GM23338 (cell line): ENCODE measurements at regions not wholly inside any gene's neighbourhood (a gene's known extent, or its start where the extent isn't known, plus 50 kb on each side); places are given as distances from the start of the nearest gene placed in this dataset.

Experiments used
- ATAC-seq: fragments of 200-7000 bp; cut with Tn5 transposase; 3 replicates; pipeline ENCODE4 v1.9.1; 2020
- DNase-seq: peaks from one replicate; pipeline ENCODE4 v3.0.0-alpha.2; 2015; ENCODE audit warnings: low spot score
- H2AFZ ChIP-seq: fragments of 200-600 bp; sonication (generic); 2 replicates; pipeline ENCODE4 v1.8.0; 2016; ENCODE audit warnings: antibody characterized with exemption, mild to moderate bottlenecking, moderate library complexity
- H3F3A ChIP-seq: fragments of 200-600 bp; sonication (generic); replicated peaks from 2 replicates; pipeline ENCODE4 v1.8.0; 2017; ENCODE audit warnings: antibody characterized with exemption, mixed run types, low read depth
- H3K27ac ChIP-seq: fragments of 200-600 bp; sonication (generic); 2 replicates; pipeline ENCODE4 v1.6.1; 2016; ENCODE audit warnings: low read depth
- H3K27me3 ChIP-seq: fragments of 200-600 bp; sonication (generic); 2 replicates; pipeline ENCODE4 v1.8.0; 2016; ENCODE audit warnings: mild to moderate bottlenecking, mixed run types, moderate library complexity; ENCODE audit not compliant: insufficient read depth
- H3K36me3 ChIP-seq: fragments of 200-600 bp; sonication (generic); 2 replicates; pipeline ENCODE4 v1.8.0; 2016; ENCODE audit warnings: mild to moderate bottlenecking; ENCODE audit not compliant: insufficient read depth
- H3K4me1 ChIP-seq: fragments of 200-600 bp; sonication (generic); 2 replicates; pipeline ENCODE4 v1.8.0; 2016; ENCODE audit warnings: mild to moderate bottlenecking, moderate library complexity; ENCODE audit not compliant: insufficient read depth
- H3K4me2 ChIP-seq: fragments of 200-600 bp; sonication (generic); 2 replicates; pipeline ENCODE4 v1.7.1; 2017; ENCODE audit warnings: mixed run types
- H3K4me3 ChIP-seq: fragments of 200-600 bp; sonication (generic); 2 replicates; pipeline ENCODE4 v1.6.1; 2016; ENCODE audit warnings: mixed run types
- H3K79me2 ChIP-seq: fragments of 200-600 bp; sonication (generic); replicated peaks from 2 replicates; pipeline ENCODE4 v1.8.0; 2017; ENCODE audit warnings: mild to moderate bottlenecking; ENCODE audit not compliant: insufficient read depth
- H3K9me2 ChIP-seq: fragments of 200-600 bp; sonication (generic); 2 replicates; pipeline ENCODE4 v1.8.0; 2017; ENCODE audit not compliant: insufficient read depth
- H4K20me1 ChIP-seq: fragments of 200-600 bp; sonication (generic); replicated peaks from 2 replicates; pipeline ENCODE4 v1.8.0; 2017; ENCODE audit warnings: mild to moderate bottlenecking; ENCODE audit not compliant: insufficient read depth
- H3K27ac Mint-ChIP-seq: 2 replicates; pipeline ENCODE4 v1.8.0; 2020; ENCODE audit warnings: inconsistent platforms, mild to moderate bottlenecking, moderate library complexity, mixed read lengths
- H3K27me3 Mint-ChIP-seq: 3 replicates; pipeline ENCODE4 v1.8.0; 2022; ENCODE audit warnings: low read depth, mild to moderate bottlenecking, moderate library complexity, mixed read lengths, inconsistent platforms; ENCODE audit not compliant: insufficient read depth, poor library complexity
- H3K36me3 Mint-ChIP-seq: 3 replicates; pipeline ENCODE4 v1.8.0; 2021; ENCODE audit warnings: low read depth, mild to moderate bottlenecking, inconsistent platforms, moderate library complexity, mixed read lengths
- H3K4me1 Mint-ChIP-seq: 3 replicates; pipeline ENCODE4 v1.8.0; 2020; ENCODE audit warnings: mild to moderate bottlenecking, inconsistent platforms, mixed read lengths
- H3K4me3 Mint-ChIP-seq: 3 replicates; pipeline ENCODE4 v1.8.0; 2021; ENCODE audit warnings: moderate library complexity, mild to moderate bottlenecking, inconsistent platforms, mixed read lengths
- H3K9me3 Mint-ChIP-seq: 3 replicates; pipeline ENCODE4 v1.8.0; 2020; ENCODE audit warnings: moderate library complexity, mild to moderate bottlenecking, inconsistent platforms, mixed read lengths
- CREB1 ChIP-seq: fragments of 250-450 bp; sonication (Bioruptor Pico); IDR thresholded peaks from 2 replicates; pipeline ENCODE4 v1.5.0; 2020; ENCODE audit warnings: low read depth, mild to moderate bottlenecking, moderate library complexity
- EZH2 ChIP-seq: fragments of 200-600 bp; sonication (generic); IDR thresholded peaks from one replicate; pipeline ENCODE4 v1.8.0; 2017; ENCODE audit warnings: antibody characterized with exemption, mild to moderate bottlenecking, low read depth; ENCODE audit not compliant: unreplicated experiment
- JUNB ChIP-seq: IDR thresholded peaks from one replicate; pipeline ENCODE4 v1.6.1; 2016; ENCODE audit warnings: antibody characterized with exemption; ENCODE audit not compliant: unreplicated experiment
- NANOG ChIP-seq: IDR thresholded peaks from 2 replicates; pipeline ENCODE4 v1.6.1; 2016; ENCODE audit warnings: antibody characterized with exemption, borderline replicate concordance
- POLR2AphosphoS5 ChIP-seq: IDR thresholded peaks from 2 replicates; pipeline ENCODE4 v1.6.1; 2016; ENCODE audit warnings: antibody characterized with exemption, low read depth
- STAT1 ChIP-seq: IDR thresholded peaks from one replicate; pipeline ENCODE4 v1.6.1; 2016; ENCODE audit warnings: antibody characterized with exemption; ENCODE audit not compliant: unreplicated experiment
- ZNF114 ChIP-seq: fragments of 250-450 bp; sonication (Bioruptor Pico); IDR thresholded peaks from 2 replicates; pipeline ENCODE4 v1.5.0; 2020; ENCODE audit warnings: mild to moderate bottlenecking, moderate library complexity
- ZNF331 ChIP-seq: fragments of 250-450 bp; sonication (Bioruptor Pico); IDR thresholded peaks from 2 replicates; pipeline ENCODE4 v1.5.0; 2020; ENCODE audit warnings: low read depth, mild to moderate bottlenecking, moderate library complexity
- TF ChIP-seq, protein P1 (sequence below): fragments of 250-450 bp; sonication (Bioruptor Pico); IDR thresholded peaks from 2 replicates; pipeline ENCODE4 v1.5.0; 2020; ENCODE audit warnings: mild to moderate bottlenecking, moderate library complexity

DNA sequence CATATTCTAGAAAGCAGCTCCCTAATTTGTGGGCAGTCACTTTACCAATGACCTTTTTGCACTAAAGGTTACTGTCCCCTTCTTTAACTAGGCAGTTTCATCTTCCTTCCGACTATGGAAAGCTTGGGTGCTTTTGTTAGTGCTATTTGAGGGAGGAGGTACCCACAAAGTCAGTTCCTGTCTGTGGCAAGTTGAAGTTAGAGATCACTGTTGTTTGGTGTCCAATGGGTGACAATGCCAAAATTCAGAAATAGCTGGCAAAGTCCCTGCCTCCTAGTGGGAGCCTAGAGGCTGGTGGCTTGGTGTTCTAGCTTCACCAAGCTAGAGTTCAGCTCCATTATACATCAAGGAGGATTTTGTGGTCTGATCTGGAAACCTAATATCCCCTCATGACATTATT is 87.1 kb upstream of the PNPT1 start (continued):
- TF ChIP-seq EZH2 (no peak), NANOG (no peak), STAT1 (no peak), JUNB (no peak)
- TF ChIP-seq, protein P1, sequence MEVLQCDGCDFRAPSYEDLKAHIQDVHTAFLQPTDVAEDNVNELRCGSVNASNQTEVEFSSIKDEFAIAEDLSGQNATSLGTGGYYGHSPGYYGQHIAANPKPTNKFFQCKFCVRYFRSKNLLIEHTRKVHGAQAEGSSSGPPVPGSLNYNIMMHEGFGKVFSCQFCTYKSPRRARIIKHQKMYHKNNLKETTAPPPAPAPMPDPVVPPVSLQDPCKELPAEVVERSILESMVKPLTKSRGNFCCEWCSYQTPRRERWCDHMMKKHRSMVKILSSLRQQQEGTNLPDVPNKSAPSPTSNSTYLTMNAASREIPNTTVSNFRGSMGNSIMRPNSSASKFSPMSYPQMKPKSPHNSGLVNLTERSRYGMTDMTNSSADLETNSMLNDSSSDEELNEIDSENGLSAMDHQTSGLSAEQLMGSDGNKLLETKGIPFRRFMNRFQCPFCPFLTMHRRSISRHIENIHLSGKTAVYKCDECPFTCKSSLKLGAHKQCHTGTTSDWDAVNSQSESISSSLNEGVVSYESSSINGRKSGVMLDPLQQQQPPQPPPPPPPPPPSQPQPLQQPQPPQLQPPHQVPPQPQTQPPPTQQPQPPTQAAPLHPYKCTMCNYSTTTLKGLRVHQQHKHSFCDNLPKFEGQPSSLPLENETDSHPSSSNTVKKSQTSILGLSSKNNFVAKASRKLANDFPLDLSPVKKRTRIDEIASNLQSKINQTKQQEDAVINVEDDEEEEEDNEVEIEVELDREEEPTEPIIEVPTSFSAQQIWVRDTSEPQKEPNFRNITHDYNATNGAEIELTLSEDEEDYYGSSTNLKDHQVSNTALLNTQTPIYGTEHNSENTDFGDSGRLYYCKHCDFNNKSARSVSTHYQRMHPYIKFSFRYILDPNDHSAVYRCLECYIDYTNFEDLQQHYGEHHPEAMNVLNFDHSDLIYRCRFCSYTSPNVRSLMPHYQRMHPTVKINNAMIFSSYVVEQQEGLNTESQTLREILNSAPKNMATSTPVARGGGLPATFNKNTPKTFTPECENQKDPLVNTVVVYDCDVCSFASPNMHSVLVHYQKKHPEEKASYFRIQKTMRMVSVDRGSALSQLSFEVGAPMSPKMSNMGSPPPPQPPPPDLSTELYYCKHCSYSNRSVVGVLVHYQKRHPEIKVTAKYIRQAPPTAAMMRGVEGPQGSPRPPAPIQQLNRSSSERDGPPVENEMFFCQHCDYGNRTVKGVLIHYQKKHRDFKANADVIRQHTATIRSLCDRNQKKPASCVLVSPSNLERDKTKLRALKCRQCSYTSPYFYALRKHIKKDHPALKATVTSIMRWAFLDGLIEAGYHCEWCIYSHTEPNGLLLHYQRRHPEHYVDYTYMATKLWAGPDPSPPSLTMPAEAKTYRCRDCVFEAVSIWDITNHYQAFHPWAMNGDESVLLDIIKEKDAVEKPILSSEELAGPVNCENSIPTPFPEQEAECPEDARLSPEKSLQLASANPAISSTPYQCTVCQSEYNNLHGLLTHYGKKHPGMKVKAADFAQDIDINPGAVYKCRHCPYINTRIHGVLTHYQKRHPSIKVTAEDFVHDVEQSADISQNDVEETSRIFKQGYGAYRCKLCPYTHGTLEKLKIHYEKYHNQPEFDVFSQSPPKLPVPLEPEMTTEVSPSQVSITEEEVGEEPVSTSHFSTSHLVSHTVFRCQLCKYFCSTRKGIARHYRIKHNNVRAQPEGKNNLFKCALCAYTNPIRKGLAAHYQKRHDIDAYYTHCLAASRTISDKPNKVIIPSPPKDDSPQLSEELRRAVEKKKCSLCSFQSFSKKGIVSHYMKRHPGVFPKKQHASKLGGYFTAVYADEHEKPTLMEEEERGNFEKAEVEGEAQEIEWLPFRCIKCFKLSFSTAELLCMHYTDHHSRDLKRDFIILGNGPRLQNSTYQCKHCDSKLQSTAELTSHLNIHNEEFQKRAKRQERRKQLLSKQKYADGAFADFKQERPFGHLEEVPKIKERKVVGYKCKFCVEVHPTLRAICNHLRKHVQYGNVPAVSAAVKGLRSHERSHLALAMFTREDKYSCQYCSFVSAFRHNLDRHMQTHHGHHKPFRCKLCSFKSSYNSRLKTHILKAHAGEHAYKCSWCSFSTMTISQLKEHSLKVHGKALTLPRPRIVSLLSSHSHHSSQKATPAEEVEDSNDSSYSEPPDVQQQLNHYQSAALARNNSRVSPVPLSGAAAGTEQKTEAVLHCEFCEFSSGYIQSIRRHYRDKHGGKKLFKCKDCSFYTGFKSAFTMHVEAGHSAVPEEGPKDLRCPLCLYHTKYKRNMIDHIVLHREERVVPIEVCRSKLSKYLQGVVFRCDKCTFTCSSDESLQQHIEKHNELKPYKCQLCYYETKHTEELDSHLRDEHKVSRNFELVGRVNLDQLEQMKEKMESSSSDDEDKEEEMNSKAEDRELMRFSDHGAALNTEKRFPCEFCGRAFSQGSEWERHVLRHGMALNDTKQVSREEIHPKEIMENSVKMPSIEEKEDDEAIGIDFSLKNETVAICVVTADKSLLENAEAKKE (CRISPR knock-in tag), result no peak

GRCh38 chr2:55779459-55780421 is 86.1 kb upstream of the PNPT1 start:
- Histone ChIP-seq H3K36me3 (no peaks in the 10 kb centered on the region), H3K4me3 (no peak overlapping the region), H3K27me3 (no peaks in the 10 kb centered on the region), H3K27ac (no peak overlapping the region), H3K4me1 (no peaks in the 10 kb centered on the region), H3K9me2 (peaks cover 17% of the 10 kb centered on the region; the same call in 1 of the 2 replicates), H2AFZ (no peak overlapping the region), H3K4me2 (no peak overlapping the region), H4K20me1 (no peaks in the 10 kb centered on the region), H3F3A (no peaks in the 10 kb centered on the region), H3K79me2 (no peaks in the 10 kb centered on the region)
- H3K4me1 Mint-ChIP-seq, result peaks cover 2% of the 10 kb centered on the region; the same call in 2 of the 3 replicates
- no peak overlapping the region for H3K4me3 Mint-ChIP-seq
- ATAC-seq (no peak), DNase-seq (no peak)
- H3K27me3 Mint-ChIP-seq, result peaks cover 4% of the 10 kb centered on the region
- peaks cover 3% of the 10 kb centered on the region; the same call in 2 of the 3 replicates for H3K36me3 Mint-ChIP-seq
- no peak overlapping the region for H3K27ac Mint-ChIP-seq
- peaks cover 6% of the 10 kb centered on the region for H3K9me3 Mint-ChIP-seq
- TF ChIP-seq ZNF114 (CRISPR knock-in tag), result no peak
- TF ChIP-seq, protein P1 (CRISPR knock-in tag), result no peak
- no peak for TF ChIP-seq ZNF331
- no peak for TF ChIP-seq EZH2
- no peak for TF ChIP-seq CREB1
- TF ChIP-seq POLR2AphosphoS5, result no peak
